HG03442 (cell line): ENCODE measurements at regions not wholly inside any gene's neighbourhood (a gene's known extent, or its start where the extent isn't known, plus 50 kb on each side); places are given as distances from the start of the nearest gene placed in this dataset.
"Not testable (repeated sequence)": the region's sequence is repeated elsewhere in the genome, so short reads cannot be mapped to it uniquely, and the experiment has no call there.

ENCODE experiments used
- ATAC-seq: cut with Tn5 transposase; IDR thresholded peaks from one replicate; pipeline ENCODE4 v1.9.1; 2021; ENCODE audit warnings: mild to moderate bottlenecking, moderate library complexity; ENCODE audit not compliant: unreplicated experiment

GRCh38 chr10:118963341-118963740, 66.2 kb upstream of the NANOS1 start:
- ATAC-seq, result no peak

GRCh38 chr10:118963933-118964332, 65.6 kb upstream of the NANOS1 start:
- ATAC-seq, result no peak

- ATAC-seq, result not testable (repeated sequence)
These were observed 65.0 kb upstream of the NANOS1 start for GRCh38 chr10:118964476-118964875.

GRCh38 chr10:118965096-118965495, 64.4 kb upstream of the NANOS1 start:
- ATAC-seq, result no peak

GRCh38 chr10:118965645-118966044, 63.9 kb upstream of the NANOS1 start:
- ATAC-seq, result no peak

GRCh38 chr10:118966076-118966849, 63.3 kb upstream of the NANOS1 start:
- ATAC-seq, result no peak

- ATAC-seq, result no peak
These were observed 62.7 kb upstream of the NANOS1 start for GRCh38 chr10:118966850-118967125.

GRCh38 chr10:118967160-118967559, 62.4 kb upstream of the NANOS1 start:
- ATAC-seq, result no peak

- no peak for ATAC-seq
These were observed 61.5 kb upstream of the NANOS1 start for GRCh38 chr10:118968060-118968459.

GRCh38 chr10:118968482-118968881, 61.0 kb upstream of the NANOS1 start:
- no peak for ATAC-seq

GRCh38 chr10:118969014-118969413, 60.5 kb upstream of the NANOS1 start:
- ATAC-seq, result no peak

- no peak for ATAC-seq
These were observed 58.7 kb upstream of the NANOS1 start for GRCh38 chr10:118970770-118971169.

GRCh38 chr10:118971187-118971586, 58.3 kb upstream of the NANOS1 start:
- no peak for ATAC-seq

- ATAC-seq, result no peak
These were observed 57.6 kb upstream of the NANOS1 start for GRCh38 chr10:118971876-118972275.

GRCh38 chr10:118973744-118974143, 55.8 kb upstream of the NANOS1 start:
- ATAC-seq, result no peak

GRCh38 chr10:118974951-118975350, 54.6 kb upstream of the NANOS1 start:
- ATAC-seq, result no peak

- not testable (repeated sequence) for ATAC-seq
These were observed 53.3 kb upstream of the NANOS1 start for GRCh38 chr10:118976219-118976618.

GRCh38 chr10:118977022-118977599, 52.4 kb upstream of the NANOS1 start:
- no peak for ATAC-seq

GRCh38 chr10:118977835-118978234, 51.7 kb upstream of the NANOS1 start:
- no peak for ATAC-seq

GRCh38 chr10:118978316-118978997, 51.1 kb upstream of the NANOS1 start:
- ATAC-seq, result no peak

GRCh38 chr10:118978998-118979350, 50.5 kb upstream of the NANOS1 start:
- ATAC-seq, result no peak

- no peak for ATAC-seq
These were observed 49.9 kb upstream of the NANOS1 start for GRCh38 chr10:118979661-118980060.
